GM12872 (cell line): ENCODE measurements at regions not wholly inside any gene's neighbourhood (a gene's known extent, or its start where the extent isn't known, plus 50 kb on each side); places are given as distances from the start of the nearest gene placed in this dataset.

Experiments
- CTCF ChIP-seq: IDR thresholded peaks from 3 replicates; pipeline ENCODE4 v1.5.1; 2011; ENCODE audit warnings: low read depth, mild to moderate bottlenecking, low read length, moderate library complexity; ENCODE audit not compliant: insufficient read depth

GRCh38 chr4:24680746-24681448 lies 96.5 kb upstream of the DHX15 start:
- no peak for TF ChIP-seq CTCF

GRCh38 chr4:24683116-24683515 lies 98.8 kb upstream of the DHX15 start:
- TF ChIP-seq CTCF: no peak

- TF ChIP-seq CTCF: peak; percentile 59; the same call in 2 of the 3 replicates
Observed at GRCh38 chr4:24686866-24687692, 102.7 kb upstream of the DHX15 start.

- TF ChIP-seq CTCF: no peak
Observed at GRCh38 chr4:24688453-24688852, 104.1 kb upstream of the DHX15 start.

- TF ChIP-seq CTCF: no peak
Observed at GRCh38 chr4:24689212-24689611, 104.9 kb upstream of the DHX15 start.

GRCh38 chr4:24690436-24690835 lies 104.9 kb upstream of the SOD3 start:
- no peak for TF ChIP-seq CTCF

GRCh38 chr4:24693636-24694035 lies 101.7 kb upstream of the SOD3 start:
- no peak for TF ChIP-seq CTCF
